ENCODE measurements at regions not wholly inside any gene's neighbourhood (a gene's known extent, or its start where the extent isn't known, plus 50 kb on each side); places are given as distances from the start of the nearest gene placed in this dataset.
"Not testable (repeated sequence)": the region's sequence is repeated elsewhere in the genome, so short reads cannot be mapped to it uniquely, and the experiment has no call there.

DNA sequence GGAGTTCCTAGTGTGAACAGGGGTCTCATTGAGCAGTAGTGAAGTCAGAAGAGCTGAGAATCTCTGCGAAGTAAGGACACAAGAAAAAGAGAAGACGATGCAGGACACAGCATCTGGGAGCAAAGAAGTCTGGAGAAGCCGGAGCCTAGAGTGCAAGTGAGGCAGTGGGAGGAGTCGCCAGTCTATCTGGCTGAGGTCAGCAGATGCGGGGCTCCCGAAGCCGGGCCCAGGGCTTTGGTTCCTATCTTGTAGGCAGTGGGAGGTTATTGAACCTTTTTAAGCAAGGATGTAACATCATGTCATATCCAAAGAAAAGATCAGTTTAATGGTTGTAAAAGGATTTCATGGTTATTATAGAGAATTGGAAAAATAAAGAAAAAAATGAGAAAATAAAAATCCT, 90.8 kb upstream of the KCTD1 start:
- in situ Hi-C loops (cut with HindIII; ENCODE audit: low pct_unique_long_range_greater_than_20kb, low sequenced_read_pairs): no loop called here
- no peak for DNase-seq (ENCODE audit: low read depth, low spot score)

DNA sequence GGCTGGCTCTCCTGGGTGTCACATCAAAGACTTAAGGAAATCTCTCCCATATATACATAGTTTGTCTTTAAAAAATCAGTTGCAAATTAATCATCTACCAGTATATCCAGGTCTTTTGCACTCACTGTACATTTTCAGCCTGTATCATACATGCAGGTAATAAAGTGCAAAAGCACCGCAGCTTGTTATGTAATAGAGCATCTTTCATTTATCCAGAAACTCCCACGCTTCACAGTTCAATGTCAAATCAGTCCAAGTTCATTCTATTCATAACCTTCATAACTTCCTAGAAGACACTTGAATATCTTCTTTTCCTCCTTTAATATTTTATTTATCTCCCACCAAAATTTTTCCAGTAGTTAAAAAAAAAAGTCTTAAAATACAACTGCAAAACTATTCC, 89.6 kb upstream of the KCTD1 start:
- no peak for DNase-seq (ENCODE audit: low read depth, low spot score)
- in situ Hi-C loops (cut with HindIII; ENCODE audit: low pct_unique_long_range_greater_than_20kb, low sequenced_read_pairs): no loop called here

GRCh38 chr18:26637324-26637723, 89.0 kb upstream of the KCTD1 start:
- in situ Hi-C loops (cut with HindIII; ENCODE audit: low pct_unique_long_range_greater_than_20kb, low sequenced_read_pairs): no loop called here
- DNase-seq (ENCODE audit: low read depth, low spot score): no peak

- in situ Hi-C loops (cut with HindIII; ENCODE audit: low pct_unique_long_range_greater_than_20kb, low sequenced_read_pairs): no loop called here
- DNase-seq (ENCODE audit: low read depth, low spot score): no peak
Observed at GRCh38 chr18:26635466-26635865, 87.1 kb upstream of the KCTD1 start.

DNA sequence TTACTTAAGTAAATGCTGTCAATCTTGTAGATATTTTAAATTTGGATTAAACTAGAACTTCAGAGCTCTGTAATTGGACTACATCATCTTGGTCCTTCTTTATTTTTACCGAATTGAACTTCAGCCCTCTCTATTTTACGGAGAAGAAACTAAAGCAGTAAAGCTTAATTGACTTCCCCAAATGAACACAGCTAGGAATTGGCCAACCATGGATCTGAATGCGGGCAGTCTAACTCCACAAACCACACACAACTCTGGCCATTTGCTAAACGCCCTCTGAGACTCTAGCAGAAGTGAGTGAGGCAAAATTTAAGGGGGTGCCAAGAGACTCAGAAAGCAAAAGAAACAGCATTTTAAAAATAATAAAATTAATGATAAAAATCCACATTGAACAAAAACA, 86.3 kb upstream of the KCTD1 start:
- in situ Hi-C loops (cut with HindIII; ENCODE audit: low pct_unique_long_range_greater_than_20kb, low sequenced_read_pairs): no loop called here
- DNase-seq (ENCODE audit: low read depth, low spot score): no peak

DNA sequence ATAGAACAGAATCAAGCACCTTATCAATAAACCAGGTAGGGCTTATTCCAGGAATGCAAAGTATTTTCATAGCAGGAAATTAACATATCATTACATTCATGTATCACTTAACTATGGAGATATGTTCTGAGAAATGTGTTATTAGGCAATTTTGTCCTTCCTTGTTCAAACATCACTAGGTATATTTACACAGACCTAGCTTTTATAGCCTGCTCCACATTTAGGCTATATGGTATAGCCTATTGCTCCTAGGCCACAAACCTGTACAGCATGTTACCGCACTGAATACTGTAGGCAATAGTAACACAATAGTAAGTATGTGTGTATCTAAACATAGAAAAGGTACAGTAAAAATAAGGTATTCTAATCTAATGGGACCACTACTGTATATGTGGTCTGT, 82.8 kb upstream of the KCTD1 start:
- in situ Hi-C loops (cut with HindIII; ENCODE audit: low pct_unique_long_range_greater_than_20kb, low sequenced_read_pairs): no loop called here
- DNase-seq (ENCODE audit: low read depth, low spot score): no peak

DNA sequence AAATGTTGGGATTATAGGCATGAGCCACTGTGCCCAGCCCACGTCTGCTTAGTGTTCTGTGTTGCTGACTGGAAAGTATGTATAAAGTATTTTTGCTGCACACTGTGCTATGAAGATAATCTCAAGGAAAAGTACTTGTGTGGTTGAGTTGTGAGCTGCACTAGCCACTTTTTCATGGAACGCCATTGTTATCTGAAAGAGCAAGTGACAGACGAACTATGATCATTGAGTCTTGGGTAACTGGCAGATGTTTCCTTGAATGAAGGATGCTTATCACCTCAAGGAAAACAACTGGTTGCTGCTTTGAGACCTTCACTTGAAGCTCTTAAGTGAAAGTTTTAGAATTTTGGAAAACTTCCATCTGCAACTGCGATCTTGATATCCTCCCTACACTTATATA, 82.2 kb upstream of the KCTD1 start:
- in situ Hi-C loops (cut with HindIII; ENCODE audit: low pct_unique_long_range_greater_than_20kb, low sequenced_read_pairs): no loop called here
- no peak for DNase-seq (ENCODE audit: low read depth, low spot score)

DNA sequence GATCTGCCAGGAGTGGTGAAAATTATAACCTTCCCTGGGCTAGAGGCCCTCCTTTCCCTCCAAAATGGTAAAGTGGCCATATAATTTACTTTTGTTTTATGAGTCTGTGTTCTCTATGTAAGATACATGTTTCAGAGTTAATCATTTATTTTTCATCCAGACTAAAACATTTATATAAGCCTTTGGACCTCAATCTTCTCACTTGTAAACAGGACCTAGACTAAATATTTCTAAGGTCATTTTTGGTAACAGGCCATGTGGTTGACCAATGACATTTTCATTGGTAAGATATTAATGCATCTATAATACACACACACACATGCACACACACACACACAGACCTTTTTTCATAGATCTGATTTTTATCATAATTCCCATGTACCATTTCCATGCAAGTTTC, 79.7 kb upstream of the KCTD1 start:
- no peak for DNase-seq (ENCODE audit: low read depth, low spot score)
- in situ Hi-C loops (cut with HindIII; ENCODE audit: low pct_unique_long_range_greater_than_20kb, low sequenced_read_pairs): no loop called here

- in situ Hi-C loops (cut with HindIII; ENCODE audit: low pct_unique_long_range_greater_than_20kb, low sequenced_read_pairs): no loop called here
- no peak for DNase-seq (ENCODE audit: low read depth, low spot score)
Observed at GRCh38 chr18:26624443-26624842, 76.1 kb upstream of the KCTD1 start.

DNA sequence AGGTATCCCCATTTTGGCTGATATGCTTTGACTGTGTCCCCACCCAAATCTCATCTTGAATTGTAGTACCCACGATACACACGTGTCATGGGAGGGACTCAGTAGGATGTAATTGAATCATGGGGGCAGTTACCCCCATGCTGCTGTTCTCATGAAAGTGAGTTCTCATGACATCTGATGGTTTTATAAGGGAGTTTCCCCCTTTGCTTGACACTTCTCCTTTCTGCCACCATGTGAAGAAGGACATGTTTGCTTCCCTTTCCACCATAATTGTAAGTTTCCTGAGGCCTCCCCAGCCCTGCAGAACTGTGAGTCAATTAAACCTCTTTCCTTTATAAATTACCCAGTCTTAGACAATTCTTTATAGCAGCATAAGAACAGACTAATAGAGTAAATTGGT, 75.0 kb upstream of the KCTD1 start:
- in situ Hi-C loops (cut with HindIII; ENCODE audit: low pct_unique_long_range_greater_than_20kb, low sequenced_read_pairs); DNase-seq (ENCODE audit: low read depth, low spot score): not testable (repeated sequence)

GRCh38 chr18:26621161-26622026, 73.0 kb upstream of the KCTD1 start:
- peak; percentile 80 for DNase-seq (ENCODE audit: low read depth, low spot score)
- in situ Hi-C loops (cut with HindIII; ENCODE audit: low pct_unique_long_range_greater_than_20kb, low sequenced_read_pairs): no loop called here

- in situ Hi-C loops (cut with HindIII; ENCODE audit: low pct_unique_long_range_greater_than_20kb, low sequenced_read_pairs): no loop called here
- no peak for DNase-seq (ENCODE audit: low read depth, low spot score)
Observed at GRCh38 chr18:26619350-26619749, 71.0 kb upstream of the KCTD1 start.

- no peak for DNase-seq (ENCODE audit: low read depth, low spot score)
- in situ Hi-C loops (cut with HindIII; ENCODE audit: low pct_unique_long_range_greater_than_20kb, low sequenced_read_pairs): no loop called here
Observed at GRCh38 chr18:26618135-26618534, 69.8 kb upstream of the KCTD1 start.

- in situ Hi-C loops (cut with HindIII; ENCODE audit: low pct_unique_long_range_greater_than_20kb, low sequenced_read_pairs): no loop called here
- no peak for DNase-seq (ENCODE audit: low read depth, low spot score)
Observed at GRCh38 chr18:26617151-26617554, 68.8 kb upstream of the KCTD1 start.

GRCh38 chr18:26614374-26614773, 66.0 kb upstream of the KCTD1 start:
- in situ Hi-C loops (cut with HindIII; ENCODE audit: low pct_unique_long_range_greater_than_20kb, low sequenced_read_pairs): no loop called here
- no peak for DNase-seq (ENCODE audit: low read depth, low spot score)

Measured in SK-MEL-5 (cell line).